Osteoblast (primary cell): ENCODE measurements at regions not wholly inside any gene's neighbourhood (a gene's known extent, or its start where the extent isn't known, plus 50 kb on each side); places are given as distances from the start of the nearest gene placed in this dataset.

Source experiments
- DNase-seq: peaks from one replicate; pipeline ENCODE4 v3.0.0; 2011; ENCODE audit warnings: low spot score, mixed read lengths; ENCODE audit not compliant: insufficient read length; ENCODE audit errors: missing footprints
- H2AFZ ChIP-seq: 2 replicates; pipeline ENCODE4 v1.6.0; 2011; ENCODE audit warnings: mild to moderate bottlenecking, low read length
- H3K27ac ChIP-seq: 2 replicates; pipeline ENCODE4 v1.5.1; 2011; ENCODE audit warnings: mild to moderate bottlenecking, low read depth, low read length, moderate library complexity
- H3K27me3 ChIP-seq: 2 replicates; pipeline ENCODE4 v1.6.0; 2012; ENCODE audit warnings: mild to moderate bottlenecking, control low read depth, inconsistent platforms, low read length, moderate library complexity; ENCODE audit not compliant: insufficient read depth
- H3K36me3 ChIP-seq: 2 replicates; pipeline ENCODE4 v1.5.1; 2011; ENCODE audit warnings: mild to moderate bottlenecking, low read length, control low read depth, moderate library complexity; ENCODE audit not compliant: insufficient read depth
- H3K4me1 ChIP-seq: 2 replicates; pipeline ENCODE4 v1.5.1; 2011; ENCODE audit warnings: mild to moderate bottlenecking, low read length, control low read depth, moderate library complexity; ENCODE audit not compliant: insufficient read depth
- H3K4me2 ChIP-seq: 2 replicates; pipeline ENCODE4 v1.6.0; 2011; ENCODE audit warnings: mild to moderate bottlenecking, low read length; ENCODE audit not compliant: insufficient read depth
- H3K4me3 ChIP-seq: fragments of 200-600 bp; sonication (generic); 3 replicates; pipeline ENCODE4 v1.5.1; 2012; ENCODE audit warnings: mild to moderate bottlenecking, low read length, inconsistent platforms; ENCODE audit not compliant: insufficient read depth
- H3K79me2 ChIP-seq: 2 replicates; pipeline ENCODE4 v1.6.0; 2012; ENCODE audit warnings: mild to moderate bottlenecking, low read length, control low read depth, inconsistent platforms; ENCODE audit not compliant: insufficient read depth
- H3K9me3 ChIP-seq: 2 replicates; pipeline ENCODE4 v1.5.1; 2011; ENCODE audit warnings: low read depth, low read length, control low read depth
- H4K20me1 ChIP-seq: 2 replicates; pipeline ENCODE4 v1.6.0; 2012; ENCODE audit warnings: mild to moderate bottlenecking, low read length, control low read depth; ENCODE audit not compliant: insufficient read depth
- CTCF ChIP-seq: IDR thresholded peaks from 2 replicates; pipeline ENCODE4 v1.5.1; 2011; ENCODE audit warnings: mild to moderate bottlenecking, low read depth, low read length, moderate library complexity; ENCODE audit errors: extremely low read depth

GRCh38 chr7:106372595-106373318, 88.0 kb upstream of the NAMPT start:
- H3K27me3 ChIP-seq, result peaks cover 3% of the 10 kb centered on the region
- H3K9me3 ChIP-seq, result no peaks in the 10 kb centered on the region
- H3K27ac ChIP-seq, result no peak overlapping the region
- no peak overlapping the region for H2AFZ ChIP-seq
- H3K4me2 ChIP-seq, result no peak overlapping the region
- no peak for TF ChIP-seq CTCF
- no peaks in the 10 kb centered on the region for H4K20me1 ChIP-seq
- H3K36me3 ChIP-seq, result no peaks in the 10 kb centered on the region
- peak; percentile 27 for DNase-seq
- no peak overlapping the region for H3K4me3 ChIP-seq
- no peaks in the 10 kb centered on the region for H3K79me2 ChIP-seq
- peaks cover 3% of the 10 kb centered on the region for H3K4me1 ChIP-seq

GRCh38 chr7:106372126-106372525, 87.3 kb upstream of the NAMPT start:
- H3K4me2 ChIP-seq, result no peak overlapping the region
- H2AFZ ChIP-seq, result no peak overlapping the region
- TF ChIP-seq CTCF, result no peak
- H3K4me3 ChIP-seq, result no peak overlapping the region
- no peaks in the 10 kb centered on the region for H4K20me1 ChIP-seq
- H3K4me1 ChIP-seq, result peaks cover 3% of the 10 kb centered on the region
- no peaks in the 10 kb centered on the region for H3K79me2 ChIP-seq
- no peaks in the 10 kb centered on the region for H3K9me3 ChIP-seq
- no peaks in the 10 kb centered on the region for H3K36me3 ChIP-seq
- DNase-seq, result peak; percentile 26
- peaks cover 3% of the 10 kb centered on the region for H3K27me3 ChIP-seq
- no peak overlapping the region for H3K27ac ChIP-seq

- Histone ChIP-seq H3K9me3 (no peaks in the 10 kb centered on the region), H3K4me2 (no peak overlapping the region), H3K4me3 (no peak overlapping the region), H4K20me1 (no peaks in the 10 kb centered on the region), H3K36me3 (no peaks in the 10 kb centered on the region), H3K27ac (no peak overlapping the region), H3K27me3 (peaks cover 3% of the 10 kb centered on the region), H3K79me2 (no peaks in the 10 kb centered on the region), H2AFZ (no peak overlapping the region), H3K4me1 (peaks cover 3% of the 10 kb centered on the region)
- DNase-seq, result no peak
- TF ChIP-seq CTCF, result no peak
Measured at GRCh38 chr7:106371629-106372028, 86.8 kb upstream of the NAMPT start.

- Histone ChIP-seq H3K4me1 (peaks cover 3% of the 10 kb centered on the region), H3K9me3 (no peaks in the 10 kb centered on the region), H3K4me3 (no peak overlapping the region), H3K27ac (no peak overlapping the region), H3K27me3 (peaks cover 3% of the 10 kb centered on the region), H4K20me1 (no peaks in the 10 kb centered on the region), H2AFZ (no peak overlapping the region), H3K4me2 (no peak overlapping the region), H3K36me3 (no peaks in the 10 kb centered on the region), H3K79me2 (no peaks in the 10 kb centered on the region)
- TF ChIP-seq CTCF, result no peak
- DNase-seq, result peak; percentile 4
Measured at GRCh38 chr7:106370542-106370941, 85.8 kb upstream of the NAMPT start.
